KMS-11 (cell line): ENCODE measurements at regions not wholly inside any gene's neighbourhood (a gene's known extent, or its start where the extent isn't known, plus 50 kb on each side); places are given as distances from the start of the nearest gene placed in this dataset.

Source experiments
- H2AFZ ChIP-seq: fragments of 200-600 bp; sonication (generic); 2 replicates; pipeline ENCODE4 v1.6.1; 2016; ENCODE audit warnings: antibody characterized with exemption, mixed run types, low read depth
- H3K27ac ChIP-seq: fragments of 200-600 bp; sonication (generic); 2 replicates; pipeline ENCODE4 v1.6.1; 2016; ENCODE audit warnings: mild to moderate bottlenecking, mixed run types
- H3K27me3 ChIP-seq: fragments of 200-600 bp; sonication (generic); 2 replicates; pipeline ENCODE4 v1.6.1; 2017; ENCODE audit warnings: mild to moderate bottlenecking, low read depth, mixed run types, moderate library complexity; ENCODE audit not compliant: insufficient read depth
- H3K36me3 ChIP-seq: fragments of 200-600 bp; sonication (generic); 2 replicates; pipeline ENCODE4 v1.6.1; 2017; ENCODE audit warnings: mild to moderate bottlenecking, mixed run types; ENCODE audit not compliant: insufficient read depth
- H3K4me1 ChIP-seq: fragments of 200-600 bp; sonication (generic); 2 replicates; pipeline ENCODE4 v1.6.1; 2016; ENCODE audit warnings: mild to moderate bottlenecking, low read depth, mixed run types; ENCODE audit not compliant: poor library complexity, severe bottlenecking
- H3K4me2 ChIP-seq: fragments of 200-600 bp; sonication (generic); 2 replicates; pipeline ENCODE4 v1.7.0; 2016; ENCODE audit warnings: mild to moderate bottlenecking, mixed run types
- H3K4me3 ChIP-seq: fragments of 200-600 bp; sonication (generic); IDR thresholded peaks from 2 replicates; pipeline ENCODE4 v1.6.1; 2017; ENCODE audit warnings: low read depth, low read length, mixed read lengths; ENCODE audit not compliant: insufficient read depth
- H3K79me2 ChIP-seq: fragments of 200-600 bp; sonication (generic); 2 replicates; pipeline ENCODE4 v1.6.1; 2016; ENCODE audit warnings: low read depth, mixed run types; ENCODE audit not compliant: insufficient read depth
- H3K9ac ChIP-seq: fragments of 200-600 bp; sonication (generic); 2 replicates; pipeline ENCODE4 v1.6.1; 2016; ENCODE audit warnings: mild to moderate bottlenecking, mixed run types
- H4K20me1 ChIP-seq: fragments of 200-600 bp; sonication (generic); 2 replicates; pipeline ENCODE4 v1.6.1; 2016; ENCODE audit warnings: mild to moderate bottlenecking, mixed run types; ENCODE audit not compliant: insufficient read depth
- CTCF ChIP-seq: fragments of 200-600 bp; sonication (generic); conservative IDR thresholded peaks from 2 replicates; pipeline ENCODE4 v1.6.1; 2017; ENCODE audit warnings: low read depth, mild to moderate bottlenecking, antibody characterized with exemption, low read length, moderate library complexity, mixed read lengths

DNA sequence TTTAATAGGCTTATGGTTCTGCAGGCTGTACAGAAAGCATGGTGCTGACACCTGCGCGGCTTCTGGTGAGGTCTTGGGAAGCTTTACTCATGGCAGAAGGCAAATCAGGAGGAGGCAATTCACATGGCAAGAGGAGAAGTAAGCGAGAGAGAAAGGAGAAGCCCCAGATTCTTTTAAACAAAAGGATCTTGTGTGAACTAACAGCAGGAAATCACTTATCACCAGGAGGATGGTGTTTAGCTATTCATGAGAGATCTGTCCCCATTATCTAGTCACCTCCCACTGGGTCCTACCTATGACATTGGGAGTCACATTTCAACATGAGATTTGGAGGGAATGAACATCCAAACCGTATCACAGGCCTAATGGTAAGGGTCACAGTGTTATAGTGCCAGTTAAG lies 678.0 kb upstream of the KCND2 start:
- Histone ChIP-seq H3K4me3 (no peak overlapping the region), H3K36me3 (no peaks in the 10 kb centered on the region), H3K9ac (no peak overlapping the region), H2AFZ (no peak overlapping the region), H4K20me1 (no peaks in the 10 kb centered on the region), H3K4me2 (no peak overlapping the region), H3K27ac (no peak overlapping the region), H3K4me1 (no peaks in the 10 kb centered on the region), H3K79me2 (no peaks in the 10 kb centered on the region), H3K27me3 (no peaks in the 10 kb centered on the region)
- no peak for TF ChIP-seq CTCF

- no peak overlapping the region for H3K4me3 ChIP-seq
- no peaks in the 10 kb centered on the region for H3K27me3 ChIP-seq
- H4K20me1 ChIP-seq = no peaks in the 10 kb centered on the region
- no peak overlapping the region for H3K4me2 ChIP-seq
- no peak for TF ChIP-seq CTCF
- H3K36me3 ChIP-seq = no peaks in the 10 kb centered on the region
- no peaks in the 10 kb centered on the region for H3K79me2 ChIP-seq
- no peaks in the 10 kb centered on the region for H3K4me1 ChIP-seq
- H2AFZ ChIP-seq = no peak overlapping the region
- no peak overlapping the region for H3K27ac ChIP-seq
- no peak overlapping the region for H3K9ac ChIP-seq
Observed at GRCh38 chr7:119596651-119597050, 676.3 kb upstream of the KCND2 start.

DNA sequence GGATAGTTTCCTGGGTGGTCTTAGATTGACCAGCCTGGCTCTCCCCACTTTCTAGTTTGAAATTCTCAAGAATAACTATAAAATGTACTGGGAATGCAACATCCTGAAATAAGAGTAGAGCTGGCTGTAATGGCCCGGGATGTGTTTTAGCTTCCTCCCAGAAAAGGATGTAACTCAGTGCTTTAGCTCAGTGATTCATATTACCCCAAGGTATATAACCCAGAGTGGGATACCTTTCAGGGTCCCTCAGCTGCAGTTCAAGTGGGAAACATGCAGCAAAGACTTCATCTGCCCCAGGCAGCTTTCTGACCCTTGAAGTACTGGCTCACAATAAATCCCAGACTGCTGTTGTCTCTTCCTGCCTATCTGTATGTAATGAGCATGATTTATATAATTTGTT lies 666.7 kb upstream of the KCND2 start:
- Histone ChIP-seq H3K4me3 (no peak overlapping the region), H3K27ac (no peak overlapping the region), H3K9ac (no peak overlapping the region), H2AFZ (no peak overlapping the region), H3K36me3 (no peaks in the 10 kb centered on the region), H3K79me2 (no peaks in the 10 kb centered on the region), H3K4me2 (no peak overlapping the region), H4K20me1 (no peaks in the 10 kb centered on the region), H3K4me1 (no peaks in the 10 kb centered on the region), H3K27me3 (no peaks in the 10 kb centered on the region)
- no peak for TF ChIP-seq CTCF

GRCh38 chr7:119620769-119621168 lies 652.2 kb upstream of the KCND2 start:
- Histone ChIP-seq H3K4me2 (no peak overlapping the region), H3K36me3 (no peaks in the 10 kb centered on the region), H3K4me3 (no peak overlapping the region), H3K27me3 (no peaks in the 10 kb centered on the region), H3K4me1 (no peaks in the 10 kb centered on the region), H3K27ac (no peak overlapping the region), H3K79me2 (no peaks in the 10 kb centered on the region), H2AFZ (no peak overlapping the region), H4K20me1 (no peaks in the 10 kb centered on the region), H3K9ac (no peak overlapping the region)
- no peak for TF ChIP-seq CTCF

DNA sequence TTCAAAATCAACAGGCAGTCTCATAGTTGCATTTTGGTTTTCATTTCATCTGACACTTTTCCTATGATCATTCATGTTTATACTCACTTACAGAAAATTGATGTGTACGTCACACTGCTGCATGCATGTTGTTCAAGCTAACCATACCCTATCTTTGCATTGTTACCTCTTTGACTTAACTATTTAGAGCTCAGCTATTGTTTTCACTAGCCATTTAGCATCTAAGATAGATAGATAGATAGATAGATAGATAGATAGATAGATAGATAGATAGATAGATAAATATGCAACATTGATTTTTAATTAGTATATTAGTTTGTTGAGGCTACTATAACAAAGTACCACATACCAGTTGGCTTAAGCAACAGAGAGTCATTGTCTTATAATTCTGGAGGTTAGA lies 649.5 kb upstream of the KCND2 start:
- H4K20me1 ChIP-seq = no peaks in the 10 kb centered on the region
- H3K4me1 ChIP-seq = no peaks in the 10 kb centered on the region
- no peak overlapping the region for H2AFZ ChIP-seq
- no peak overlapping the region for H3K27ac ChIP-seq
- no peak overlapping the region for H3K4me2 ChIP-seq
- no peaks in the 10 kb centered on the region for H3K27me3 ChIP-seq
- no peak for TF ChIP-seq CTCF
- no peaks in the 10 kb centered on the region for H3K79me2 ChIP-seq
- H3K9ac ChIP-seq = no peak overlapping the region
- H3K4me3 ChIP-seq = no peak overlapping the region
- H3K36me3 ChIP-seq = no peaks in the 10 kb centered on the region
